ENCODE measurements at regions not wholly inside any gene's neighbourhood (a gene's known extent, or its start where the extent isn't known, plus 50 kb on each side); places are given as distances from the start of the nearest gene placed in this dataset.

DNA sequence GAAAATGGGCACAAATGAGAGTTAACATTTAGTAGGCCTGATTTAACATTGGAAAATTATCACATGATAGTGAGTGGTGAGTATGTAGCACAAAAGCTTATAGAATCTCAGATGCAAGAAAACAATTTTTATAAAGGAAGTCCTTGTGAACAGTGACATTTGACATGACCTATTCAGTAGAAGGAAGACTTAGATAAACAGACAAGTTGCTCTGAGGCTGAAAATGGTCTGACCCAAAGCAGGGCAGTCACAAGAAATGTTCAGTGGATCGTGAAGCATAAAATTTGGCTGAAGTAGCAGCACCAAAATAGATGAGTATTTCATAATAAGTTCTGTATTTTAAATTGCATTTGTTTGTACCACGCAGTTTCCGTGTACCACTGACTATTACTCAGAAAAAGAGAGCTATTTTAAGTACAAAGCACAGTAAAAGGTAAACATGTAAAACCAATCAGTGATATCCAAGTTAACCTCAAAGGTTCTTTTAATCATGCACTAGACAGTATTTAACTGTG lies 605.7 kb upstream of the PABPC4L start:
- no peak for TF ChIP-seq POLR2A (IDR thresholded peaks at IDR 0.05)
- TF ChIP-seq, protein P1, sequence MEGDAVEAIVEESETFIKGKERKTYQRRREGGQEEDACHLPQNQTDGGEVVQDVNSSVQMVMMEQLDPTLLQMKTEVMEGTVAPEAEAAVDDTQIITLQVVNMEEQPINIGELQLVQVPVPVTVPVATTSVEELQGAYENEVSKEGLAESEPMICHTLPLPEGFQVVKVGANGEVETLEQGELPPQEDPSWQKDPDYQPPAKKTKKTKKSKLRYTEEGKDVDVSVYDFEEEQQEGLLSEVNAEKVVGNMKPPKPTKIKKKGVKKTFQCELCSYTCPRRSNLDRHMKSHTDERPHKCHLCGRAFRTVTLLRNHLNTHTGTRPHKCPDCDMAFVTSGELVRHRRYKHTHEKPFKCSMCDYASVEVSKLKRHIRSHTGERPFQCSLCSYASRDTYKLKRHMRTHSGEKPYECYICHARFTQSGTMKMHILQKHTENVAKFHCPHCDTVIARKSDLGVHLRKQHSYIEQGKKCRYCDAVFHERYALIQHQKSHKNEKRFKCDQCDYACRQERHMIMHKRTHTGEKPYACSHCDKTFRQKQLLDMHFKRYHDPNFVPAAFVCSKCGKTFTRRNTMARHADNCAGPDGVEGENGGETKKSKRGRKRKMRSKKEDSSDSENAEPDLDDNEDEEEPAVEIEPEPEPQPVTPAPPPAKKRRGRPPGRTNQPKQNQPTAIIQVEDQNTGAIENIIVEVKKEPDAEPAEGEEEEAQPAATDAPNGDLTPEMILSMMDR (IDR thresholded peaks at IDR 0.05) = no peak
- no peaks in the 10 kb centered on the region for H3K27me3 ChIP-seq
- no peak overlapping the region for H3K27ac ChIP-seq
- intact Hi-C loops (cut with DNase I) = no loop called here
- H3K4me1 ChIP-seq = no peaks in the 10 kb centered on the region
- H3K36me3 ChIP-seq = no peaks in the 10 kb centered on the region
- peak; percentile 4 to 11 for DNase-seq
- 39 to 40% methylated on average over 3 of the region's 3 CpGs for WGBS, 2 donors
- no peaks in the 10 kb centered on the region for H3K9me3 ChIP-seq
- H3K4me3 ChIP-seq (replicated peaks in 1 of 3) = no peak overlapping the region

DNA sequence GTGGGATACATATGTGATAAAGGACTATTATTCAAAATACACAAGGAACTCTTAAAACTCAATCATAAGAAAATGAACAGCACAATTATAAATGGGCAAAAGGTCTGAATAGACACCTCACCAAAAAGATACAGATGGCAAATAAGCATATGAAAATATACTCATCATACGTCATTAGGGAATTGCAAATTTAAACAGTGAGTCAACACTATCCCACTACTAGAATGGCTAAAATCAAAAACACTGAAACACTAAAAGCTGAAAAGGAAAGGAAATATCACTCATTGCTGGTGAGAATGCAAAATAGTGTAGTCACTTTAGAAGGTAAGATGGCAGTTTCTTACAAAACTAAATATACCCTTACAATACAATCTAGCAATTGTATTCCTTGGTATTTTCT lies 597.0 kb upstream of the PABPC4L start:
- intact Hi-C loops (cut with DNase I) = no loop called here
- no peaks in the 10 kb centered on the region for H3K4me1 ChIP-seq
- H3K9me3 ChIP-seq = no peaks in the 10 kb centered on the region
- H3K27me3 ChIP-seq = no peaks in the 10 kb centered on the region
- TF ChIP-seq POLR2A (IDR thresholded peaks at IDR 0.05) = no peak
- DNase-seq = no peak
- H3K27ac ChIP-seq = no peak overlapping the region
- no peaks in the 10 kb centered on the region for H3K36me3 ChIP-seq
- H3K4me3 ChIP-seq (replicated peaks in 1 of 3) = no peak overlapping the region
- 90 to 92% methylated on average over 1 of the region's 1 CpG for WGBS, 2 donors

DNA sequence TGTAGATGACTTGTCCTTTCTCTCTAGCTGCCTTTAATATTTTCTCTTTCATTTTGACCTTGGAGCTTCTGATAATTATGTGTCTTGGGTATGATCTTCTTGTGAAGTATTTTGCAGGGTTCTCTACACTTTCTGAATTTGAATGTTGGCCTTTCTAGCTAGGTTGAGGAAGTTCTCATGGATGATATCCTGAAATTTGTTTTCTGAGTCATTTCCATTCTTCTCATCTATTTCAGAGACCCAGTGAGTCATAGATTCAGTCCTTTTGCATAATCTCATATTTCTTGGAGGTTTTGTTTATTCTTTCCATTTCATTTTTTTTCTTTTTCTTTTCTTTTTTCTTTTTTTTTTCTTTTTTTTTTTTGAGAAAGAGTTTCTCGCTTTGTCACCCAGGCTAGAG lies 585.7 kb upstream of the PABPC4L start:
- no peaks in the 10 kb centered on the region for H3K27me3 ChIP-seq
- intact Hi-C loops (cut with DNase I) = no loop called here

DNA sequence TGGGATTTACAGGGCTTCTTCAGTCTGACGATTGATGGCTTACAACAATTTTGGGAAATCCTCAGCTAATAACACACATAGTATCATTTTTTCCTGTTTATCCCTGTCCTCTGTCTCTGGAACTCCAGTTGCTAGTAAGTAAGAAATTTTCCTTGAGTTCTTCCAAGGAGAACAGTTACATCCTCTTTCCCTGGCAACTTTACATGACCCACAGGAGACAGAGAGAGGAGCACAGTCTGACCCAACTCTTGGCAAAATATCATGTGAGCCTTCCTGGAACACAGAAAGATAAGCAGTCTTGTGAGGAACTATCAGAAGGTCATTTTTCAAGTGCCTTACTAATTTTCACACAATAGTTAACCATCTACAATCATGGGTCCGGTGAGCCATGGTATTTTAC lies 578.7 kb upstream of the PABPC4L start:
- DNase-seq = no peak
- Histone ChIP-seq H3K9me3 (no peaks in the 10 kb centered on the region), H3K27ac (no peak overlapping the region), H3K4me3 (replicated peaks in 1 of 3) (no peak overlapping the region), H3K36me3 (no peaks in the 10 kb centered on the region), H3K27me3 (no peaks in the 10 kb centered on the region), H3K4me1 (no peaks in the 10 kb centered on the region)
- intact Hi-C loops (cut with DNase I) = no loop called here
- WGBS, 2 donors = 59 to 62% methylated on average over 2 of the region's 2 CpGs
- TF ChIP-seq, protein P1 (IDR thresholded peaks at IDR 0.05) = no peak
- no peak for TF ChIP-seq POLR2A (IDR thresholded peaks at IDR 0.05)

More for the DNA sequence above, 585.7 kb upstream of the PABPC4L start:
- 89 to 90% methylated on average over 1 of the region's 1 CpG for WGBS, 2 donors
- Histone ChIP-seq H3K9me3 (no peaks in the 10 kb centered on the region), H3K36me3 (no peaks in the 10 kb centered on the region), H3K27ac (no peak overlapping the region), H3K4me1 (no peaks in the 10 kb centered on the region), H3K4me3 (replicated peaks in 1 of 3) (no peak overlapping the region)
- DNase-seq = no peak
- TF ChIP-seq POLR2A (IDR thresholded peaks at IDR 0.05) = no peak
- TF ChIP-seq, protein P1 (IDR thresholded peaks at IDR 0.05) = no peak

DNA sequence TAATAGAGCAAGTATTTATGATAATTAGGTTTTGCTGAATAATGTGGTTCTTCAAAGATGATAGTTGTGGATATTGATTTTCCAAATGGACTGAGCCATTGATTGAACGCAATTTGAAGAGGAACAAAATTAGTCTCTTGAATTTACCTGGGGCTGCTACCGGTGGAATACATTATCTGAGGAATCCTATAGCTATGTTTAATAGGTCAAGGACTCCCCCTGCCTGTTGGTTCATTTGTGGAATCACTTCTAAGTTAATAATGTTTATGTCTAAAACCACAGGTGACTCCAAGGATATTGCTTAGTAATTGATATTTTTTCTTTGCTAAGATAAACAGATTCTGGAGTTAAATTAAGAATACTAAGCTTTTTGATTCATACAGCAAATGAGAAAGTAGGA lies 576.0 kb upstream of the PABPC4L start:
- no peaks in the 10 kb centered on the region for H3K9me3 ChIP-seq
- DNase-seq = peak; percentile 3 to 6
- no peaks in the 10 kb centered on the region for H3K36me3 ChIP-seq
- no peaks in the 10 kb centered on the region for H3K27me3 ChIP-seq
- H3K4me1 ChIP-seq = no peaks in the 10 kb centered on the region
- 22 to 28% methylated on average over 2 of the region's 2 CpGs for WGBS, 2 donors
- TF ChIP-seq POLR2A (IDR thresholded peaks at IDR 0.05) = no peak
- TF ChIP-seq, protein P1 (IDR thresholded peaks at IDR 0.05) = peak in 3 of 6 experiments; percentile 37 to 52 (median 52)
- no peak overlapping the region for H3K27ac ChIP-seq
- intact Hi-C loops (cut with DNase I) = no loop called here
- H3K4me3 ChIP-seq (replicated peaks in 1 of 3) = no peak overlapping the region

Data from thyroid gland (tissue), 4 donors.